BE2C (cell line): ENCODE measurements at regions not wholly inside any gene's neighbourhood (a gene's known extent, or its start where the extent isn't known, plus 50 kb on each side); places are given as distances from the start of the nearest gene placed in this dataset.

Experiments used
- DNase-seq: peaks from one replicate; pipeline ENCODE4 v3.0.0-alpha.2; 2020
- H3K27me3 ChIP-seq: fragments of 250-450 bp; sonication (Bioruptor Pico); 2 replicates; pipeline ENCODE4 v1.5.1; 2020; ENCODE audit warnings: mild to moderate bottlenecking
- H3K36me3 ChIP-seq: fragments of 250-450 bp; sonication (Bioruptor Pico); 2 replicates; pipeline ENCODE4 v1.5.1; 2020; ENCODE audit warnings: mild to moderate bottlenecking
- H3K4me1 ChIP-seq: fragments of 250-450 bp; sonication (Bioruptor Pico); 2 replicates; pipeline ENCODE4 v1.5.1; 2020
- H3K4me3 ChIP-seq: 2 replicates; pipeline ENCODE4 v1.5.1; 2011; ENCODE audit warnings: low read depth, low read length
- H3K9me3 ChIP-seq: fragments of 250-450 bp; sonication (Bioruptor Pico); 2 replicates; pipeline ENCODE4 v1.5.1; 2020
- CTCF ChIP-seq: IDR thresholded peaks from 2 replicates; pipeline ENCODE4 v1.5.1; 2012; ENCODE audit warnings: mild to moderate bottlenecking, low read depth, low read length

- no peaks in the 10 kb centered on the region for H3K9me3 ChIP-seq
- no peaks in the 10 kb centered on the region for H3K27me3 ChIP-seq
- H3K36me3 ChIP-seq: no peaks in the 10 kb centered on the region
- H3K4me3 ChIP-seq: no peak overlapping the region
- no peak for TF ChIP-seq CTCF
- H3K4me1 ChIP-seq: peaks cover 3% of the 10 kb centered on the region; the same call in 1 of the 2 replicates
- DNase-seq: no peak
Measured at GRCh38 chr2:67309281-67309680, 87.9 kb upstream of the ETAA1 start.

GRCh38 chr2:67311536-67311935, 85.6 kb upstream of the ETAA1 start:
- Histone ChIP-seq H3K27me3 (no peaks in the 10 kb centered on the region), H3K36me3 (no peaks in the 10 kb centered on the region), H3K9me3 (no peaks in the 10 kb centered on the region), H3K4me3 (no peak overlapping the region), H3K4me1 (peaks cover 3% of the 10 kb centered on the region; the same call in 1 of the 2 replicates)
- peak; percentile 28 for DNase-seq
- TF ChIP-seq CTCF: no peak

- no peak for DNase-seq
- H3K4me1 ChIP-seq: peaks cover 3% of the 10 kb centered on the region
- no peaks in the 10 kb centered on the region for H3K9me3 ChIP-seq
- H3K4me3 ChIP-seq: no peak overlapping the region
- H3K27me3 ChIP-seq: no peaks in the 10 kb centered on the region
- H3K36me3 ChIP-seq: no peaks in the 10 kb centered on the region
- TF ChIP-seq CTCF: no peak
Measured at GRCh38 chr2:67312871-67313270, 84.3 kb upstream of the ETAA1 start.

- no peaks in the 10 kb centered on the region for H3K27me3 ChIP-seq
- no peak for DNase-seq
- no peaks in the 10 kb centered on the region for H3K9me3 ChIP-seq
- H3K4me3 ChIP-seq: no peak overlapping the region
- peaks cover 3% of the 10 kb centered on the region for H3K4me1 ChIP-seq
- no peaks in the 10 kb centered on the region for H3K36me3 ChIP-seq
- no peak for TF ChIP-seq CTCF
Measured at GRCh38 chr2:67313536-67313935, 83.6 kb upstream of the ETAA1 start.

- DNase-seq: no peak
- Histone ChIP-seq H3K4me3 (no peak overlapping the region), H3K36me3 (no peaks in the 10 kb centered on the region), H3K4me1 (peaks cover 10% of the 10 kb centered on the region), H3K27me3 (no peaks in the 10 kb centered on the region), H3K9me3 (no peaks in the 10 kb centered on the region)
- no peak for TF ChIP-seq CTCF
Measured at GRCh38 chr2:67318031-67318430, 79.1 kb upstream of the ETAA1 start.

GRCh38 chr2:67318563-67318962, 78.6 kb upstream of the ETAA1 start:
- Histone ChIP-seq H3K9me3 (no peaks in the 10 kb centered on the region), H3K27me3 (no peaks in the 10 kb centered on the region), H3K4me3 (no peak overlapping the region), H3K4me1 (peaks cover 10% of the 10 kb centered on the region), H3K36me3 (no peaks in the 10 kb centered on the region)
- no peak for TF ChIP-seq CTCF
- DNase-seq: no peak
